Erythroblast (primary cell): ENCODE measurements at regions not wholly inside any gene's neighbourhood (a gene's known extent, or its start where the extent isn't known, plus 50 kb on each side); places are given as distances from the start of the nearest gene placed in this dataset.

Experiments used
- GATA1 ChIP-seq: IDR thresholded peaks from 2 replicates; pipeline ENCODE4 v1.6.1; 2011; ENCODE audit warnings: low read depth, mild to moderate bottlenecking, control low read depth, low read length, moderate library complexity
- POLR2A ChIP-seq: IDR thresholded peaks from 2 replicates; pipeline ENCODE4 v1.6.1; 2011; ENCODE audit warnings: mild to moderate bottlenecking, low read length

DNA sequence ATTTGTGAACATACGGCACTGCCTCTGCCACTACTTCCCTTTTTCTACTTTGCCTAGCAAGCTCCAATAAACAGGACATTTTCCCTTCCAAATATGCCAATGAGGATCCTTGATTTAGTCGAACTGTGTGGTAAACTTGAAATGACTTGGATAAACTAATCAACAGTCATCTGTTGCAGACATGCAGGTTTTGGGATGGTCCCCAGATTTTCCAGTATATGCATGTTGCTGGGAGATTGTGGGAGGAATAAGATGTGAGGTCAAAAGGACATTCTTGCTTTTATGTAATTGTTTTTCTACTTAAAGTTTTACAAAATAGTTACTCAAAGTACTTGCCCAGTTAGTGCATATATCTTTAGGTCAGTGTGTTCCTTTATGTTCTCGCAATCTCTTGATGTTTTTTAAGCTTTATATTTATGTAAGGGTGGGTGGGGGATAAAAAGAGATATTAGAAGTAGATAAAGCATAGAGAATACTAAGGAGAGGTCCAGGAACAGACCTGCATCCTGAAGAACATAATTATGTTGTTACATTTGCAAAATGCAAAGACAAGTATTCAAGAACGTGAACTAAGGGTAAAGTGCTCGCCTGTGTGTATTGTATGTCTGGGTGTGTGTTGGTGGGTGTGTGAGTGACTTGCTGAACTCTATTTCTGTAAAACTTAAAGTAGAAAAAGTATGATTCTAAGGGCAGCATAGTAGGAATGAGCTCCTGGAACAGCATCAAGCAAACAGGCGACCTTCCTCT is 88.4 kb upstream of the OXGR1 start:
- no peak for TF ChIP-seq POLR2A
- TF ChIP-seq GATA1 = no peak
